HEK293T (cell line): ENCODE measurements at regions not wholly inside any gene's neighbourhood (a gene's known extent, or its start where the extent isn't known, plus 50 kb on each side); places are given as distances from the start of the nearest gene placed in this dataset.

Experiments used
- CTCF ChIA-PET: fragments of 350-600 bp; formaldehyde crosslinking; extraction: SDS; loops from one replicate; lab custom pipeline; 2021; ENCODE audit warnings: antibody characterized with exemption, inconsistent platforms; lab: Yijun Ruan, JAX
- POLR2A ChIA-PET: fragments of 350-600 bp; formaldehyde crosslinking; extraction: SDS; loops from one replicate; lab custom pipeline; 2020; ENCODE audit warnings: antibody characterized with exemption, inconsistent platforms; lab: Yijun Ruan, JAX
- DNase-seq: peaks from one replicate; pipeline ENCODE4 v3.0.0; 2012; ENCODE audit warnings: mixed read lengths; ENCODE audit errors: extremely low spot score
- ARNT ChIP-seq: fragments of 450-650 bp; IDR thresholded peaks from 2 replicates; pipeline ENCODE4 v1.6.1; 2017; ENCODE audit warnings: mild to moderate bottlenecking
- BHLHE40 ChIP-seq: fragments of 450-650 bp; IDR thresholded peaks from 2 replicates; pipeline ENCODE4 v1.6.1; 2016; ENCODE audit warnings: mild to moderate bottlenecking, moderate library complexity, borderline replicate concordance
- CTBP1 ChIP-seq: fragments of 450-650 bp; IDR thresholded peaks from 2 replicates; pipeline ENCODE4 v1.6.1; 2016; ENCODE audit warnings: borderline replicate concordance
- ELF4 ChIP-seq: fragments of 450-650 bp; IDR thresholded peaks from 2 replicates; pipeline ENCODE4 v1.6.1; 2017; ENCODE audit warnings: antibody characterized with exemption
- FOXA1 ChIP-seq: fragments of 450-650 bp; IDR thresholded peaks from 2 replicates; pipeline ENCODE4 v1.6.1; 2016; ENCODE audit warnings: mild to moderate bottlenecking
- FOXK2 ChIP-seq: fragments of 450-650 bp; IDR thresholded peaks from 2 replicates; pipeline ENCODE4 v1.6.1; 2016; ENCODE audit warnings: mild to moderate bottlenecking
- FOXM1 ChIP-seq: fragments of 450-650 bp; IDR thresholded peaks from 2 replicates; pipeline ENCODE4 v1.6.1; 2017; ENCODE audit warnings: mild to moderate bottlenecking, borderline replicate concordance
- HDGF ChIP-seq: fragments of 450-650 bp; IDR thresholded peaks from 2 replicates; pipeline ENCODE4 v1.6.1; 2017; ENCODE audit warnings: antibody characterized with exemption, borderline replicate concordance
- L3MBTL2 ChIP-seq: fragments of 450-650 bp; conservative IDR thresholded peaks from 2 replicates; pipeline ENCODE4 v1.6.1; 2016; ENCODE audit warnings: mild to moderate bottlenecking
- LEF1 ChIP-seq: fragments of 450-650 bp; IDR thresholded peaks from 2 replicates; pipeline ENCODE4 v1.6.1; 2017; ENCODE audit warnings: mild to moderate bottlenecking, borderline replicate concordance
- NFRKB ChIP-seq: fragments of 450-650 bp; IDR thresholded peaks from 2 replicates; pipeline ENCODE4 v1.6.1; 2016; ENCODE audit warnings: mild to moderate bottlenecking, moderate library complexity
- SP1 ChIP-seq: fragments of 450-650 bp; IDR thresholded peaks from 2 replicates; pipeline ENCODE4 v1.6.1; 2017
- SUZ12 ChIP-seq: fragments of 450-650 bp; IDR thresholded peaks from 2 replicates; pipeline ENCODE4 v1.6.1; 2016; ENCODE audit warnings: mild to moderate bottlenecking
- TARDBP ChIP-seq: fragments of 450-650 bp; IDR thresholded peaks from 2 replicates; pipeline ENCODE4 v1.6.1; 2016
- ZNF384 ChIP-seq: fragments of 450-650 bp; IDR thresholded peaks from 2 replicates; pipeline ENCODE4 v1.6.1; 2016
- TF ChIP-seq, protein P1 (sequence below): fragments of 450-650 bp; IDR thresholded peaks from 2 replicates; pipeline ENCODE4 v1.6.1; 2016

DNA sequence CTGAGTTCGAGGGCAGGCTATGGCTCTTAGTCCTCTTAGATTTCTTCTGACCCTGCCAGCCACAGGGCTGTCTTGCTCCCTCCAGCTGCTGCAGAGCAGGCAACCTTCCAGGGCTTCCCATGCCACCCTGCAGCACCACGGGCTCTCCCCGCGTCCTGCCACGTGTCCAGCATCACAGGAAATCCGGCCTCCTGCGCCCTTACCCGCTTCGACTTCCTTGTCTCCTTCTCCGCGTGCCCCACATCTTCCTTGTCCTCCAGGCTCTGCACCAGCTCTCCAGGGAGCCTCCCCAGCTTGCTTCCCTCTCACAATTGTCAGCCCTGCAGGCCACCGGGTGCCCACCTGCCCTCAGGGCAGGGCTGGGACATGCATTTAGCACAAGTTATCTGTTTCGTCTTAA lies 253.5 kb downstream of the DCDC2C start:
- POLR2A ChIA-PET, result no interaction called here
- CTCF ChIA-PET, result no interaction called here
- TF ChIP-seq BHLHE40, result no peak
- no peak for TF ChIP-seq SUZ12
- TF ChIP-seq ZNF384, result no peak
- no peak for TF ChIP-seq FOXM1
- DNase-seq, result no peak

DNA sequence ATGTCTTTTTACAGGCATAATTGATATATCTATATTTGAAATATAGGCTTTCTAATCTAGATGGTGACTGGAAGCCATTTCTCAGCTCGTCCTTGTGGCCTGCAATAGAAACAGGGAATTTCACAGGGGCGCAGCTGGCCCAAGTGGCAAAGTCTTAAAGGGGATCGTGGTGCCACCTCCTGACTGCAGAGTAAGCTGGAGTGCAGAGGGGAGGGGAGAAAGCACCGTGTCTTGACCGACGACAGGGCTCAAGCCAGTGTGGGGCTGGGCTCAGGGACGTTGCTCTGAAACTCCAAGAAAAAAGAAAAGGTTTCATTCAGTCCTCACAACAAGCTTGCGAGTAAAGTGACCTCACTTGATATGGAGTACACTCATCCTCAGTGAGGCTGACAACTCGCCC lies 255.1 kb downstream of the DCDC2C start:
- CTCF ChIA-PET, result no interaction called here
- TF ChIP-seq FOXK2, result no peak
- no peak for TF ChIP-seq HDGF
- no peak for TF ChIP-seq LEF1
- TF ChIP-seq FOXM1, result no peak
- TF ChIP-seq NFRKB, result no peak
- TF ChIP-seq FOXA1, result no peak
- no peak for TF ChIP-seq SUZ12
- TF ChIP-seq ARNT, result no peak
- TF ChIP-seq, protein P1, sequence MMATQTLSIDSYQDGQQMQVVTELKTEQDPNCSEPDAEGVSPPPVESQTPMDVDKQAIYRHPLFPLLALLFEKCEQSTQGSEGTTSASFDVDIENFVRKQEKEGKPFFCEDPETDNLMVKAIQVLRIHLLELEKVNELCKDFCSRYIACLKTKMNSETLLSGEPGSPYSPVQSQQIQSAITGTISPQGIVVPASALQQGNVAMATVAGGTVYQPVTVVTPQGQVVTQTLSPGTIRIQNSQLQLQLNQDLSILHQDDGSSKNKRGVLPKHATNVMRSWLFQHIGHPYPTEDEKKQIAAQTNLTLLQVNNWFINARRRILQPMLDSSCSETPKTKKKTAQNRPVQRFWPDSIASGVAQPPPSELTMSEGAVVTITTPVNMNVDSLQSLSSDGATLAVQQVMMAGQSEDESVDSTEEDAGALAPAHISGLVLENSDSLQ, result no peak
- no peak for TF ChIP-seq CTBP1
- no peak for TF ChIP-seq BHLHE40
- no peak for TF ChIP-seq ZNF384
- no peak for TF ChIP-seq ELF4
- TF ChIP-seq SP1, result no peak
- TF ChIP-seq TARDBP, result no peak
- no peak for DNase-seq
- POLR2A ChIA-PET, result no interaction called here

DNA sequence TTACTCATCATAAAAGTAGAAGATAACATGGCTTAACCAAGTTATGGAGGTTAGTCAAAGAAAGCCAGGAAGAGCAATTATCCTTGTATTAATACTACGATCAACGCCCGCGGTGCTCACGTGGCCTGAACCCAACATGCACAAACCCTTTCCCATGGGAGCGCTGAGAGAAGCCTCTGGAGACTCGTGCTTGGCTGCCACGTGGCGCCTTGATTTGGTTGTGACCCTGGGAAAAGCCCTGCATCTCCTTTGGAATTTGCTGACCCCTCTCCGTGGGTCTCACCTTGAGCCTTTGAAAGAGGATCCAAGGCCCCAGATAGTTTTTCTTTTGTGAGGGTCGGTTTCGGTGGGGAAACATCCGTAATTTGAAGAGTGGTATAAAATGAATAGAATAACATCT lies 255.6 kb downstream of the DCDC2C start:
- ChIA-PET CTCF (interaction anchor here (0.6 to 0.9 kb wide), 6 partner anchors 23 to 1928 kb away, joined by 3 to 6 read pairs (median 4); no protein-coding TSS in a partner anchor), POLR2A (no interaction called here)
- TF ChIP-seq ARNT, result no peak
- no peak for TF ChIP-seq HDGF
- no peak for TF ChIP-seq TARDBP
- no peak for TF ChIP-seq L3MBTL2
- TF ChIP-seq, protein P1, result no peak
- no peak for TF ChIP-seq CTBP1
- DNase-seq, result no peak

DNA sequence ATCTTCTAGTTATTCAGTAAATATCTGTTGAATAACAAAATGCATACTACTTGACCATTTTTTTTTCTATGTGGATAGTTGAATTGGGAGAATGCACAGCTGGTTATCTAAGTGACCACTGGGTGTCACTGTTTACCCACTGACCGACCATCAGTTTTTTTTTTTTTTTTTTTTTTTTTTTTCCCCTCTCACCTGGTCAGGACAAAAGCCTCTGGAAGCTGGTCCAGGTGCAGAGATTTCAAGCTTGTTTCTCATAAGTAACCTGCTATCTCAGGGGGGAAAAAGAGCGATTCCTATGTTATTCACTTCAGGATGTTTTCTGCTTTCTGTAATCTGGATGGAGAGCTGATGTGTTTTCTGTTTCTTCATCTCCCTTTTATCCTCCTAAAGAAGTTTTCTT lies 256.0 kb downstream of the DCDC2C start:
- TF ChIP-seq ZNF384 (peak; percentile 96), ELF4 (no peak)
- POLR2A ChIA-PET, result no interaction called here
- CTCF ChIA-PET, result interaction anchor here (0.6 to 0.9 kb wide), 7 partner anchors 9 to 1928 kb away, joined by 3 to 6 read pairs (median 3); no protein-coding TSS in a partner anchor
- DNase-seq, result peak; percentile 31

DNA sequence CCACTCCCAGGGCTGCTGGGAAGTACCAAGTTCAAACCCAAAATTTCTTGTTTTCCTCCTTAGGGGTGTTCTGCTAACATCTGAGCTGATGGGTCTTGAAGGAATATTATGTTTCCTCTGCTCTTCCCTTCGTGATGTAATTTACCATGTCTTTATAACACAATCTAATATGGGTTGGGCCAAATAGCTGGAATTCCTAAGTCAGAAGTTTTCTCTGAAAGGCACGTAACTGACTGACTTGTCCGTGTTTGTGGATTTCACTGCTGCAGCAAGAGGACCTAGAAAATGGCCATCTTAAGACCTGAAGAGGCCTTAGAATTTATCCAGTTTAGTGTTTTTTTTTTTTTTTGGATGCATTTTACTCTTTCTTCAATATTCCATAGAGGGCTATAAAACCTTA lies 256.7 kb downstream of the DCDC2C start:
- ChIA-PET POLR2A (no interaction called here), CTCF (interaction anchor here (0.6 to 0.7 kb wide), 2 partner anchors 10 to 192 kb away, joined by 3 read pairs; no protein-coding TSS in a partner anchor)
- TF ChIP-seq, protein P1, result no peak
- TF ChIP-seq HDGF (no peak), SP1 (no peak), TARDBP (no peak), ZNF384 (no peak), FOXM1 (no peak), BHLHE40 (no peak), NFRKB (no peak), ELF4 (no peak), SUZ12 (no peak), FOXK2 (no peak), ARNT (no peak), LEF1 (no peak), FOXA1 (no peak), L3MBTL2 (no peak), CTBP1 (no peak)
- DNase-seq, result no peak

DNA sequence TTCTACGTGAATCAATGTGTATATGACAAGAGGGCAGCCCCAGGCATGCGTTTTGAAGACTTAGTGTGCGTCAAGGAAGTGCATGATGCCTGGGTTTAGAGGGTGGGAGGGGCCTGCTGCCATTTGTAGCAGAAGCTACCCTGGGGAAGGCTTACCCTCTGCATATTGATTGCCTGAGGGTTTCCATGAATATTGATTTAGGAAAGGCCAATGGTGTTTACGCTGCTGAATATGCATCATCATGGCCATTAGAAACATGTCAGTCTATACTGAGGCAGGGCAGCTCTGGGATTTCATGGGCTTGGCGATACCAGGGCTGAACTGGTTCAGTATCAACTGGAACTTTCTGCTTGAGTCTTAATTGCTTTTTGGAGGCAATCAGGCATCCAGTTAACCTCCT lies 259.3 kb downstream of the DCDC2C start:
- TF ChIP-seq HDGF (no peak), FOXK2 (no peak), CTBP1 (no peak), NFRKB (no peak), ARNT (no peak), LEF1 (no peak), TARDBP (no peak), ELF4 (no peak), SP1 (no peak), BHLHE40 (no peak), FOXM1 (no peak), FOXA1 (no peak), ZNF384 (no peak), L3MBTL2 (no peak)
- POLR2A ChIA-PET, result no interaction called here
- CTCF ChIA-PET, result no interaction called here

DNA sequence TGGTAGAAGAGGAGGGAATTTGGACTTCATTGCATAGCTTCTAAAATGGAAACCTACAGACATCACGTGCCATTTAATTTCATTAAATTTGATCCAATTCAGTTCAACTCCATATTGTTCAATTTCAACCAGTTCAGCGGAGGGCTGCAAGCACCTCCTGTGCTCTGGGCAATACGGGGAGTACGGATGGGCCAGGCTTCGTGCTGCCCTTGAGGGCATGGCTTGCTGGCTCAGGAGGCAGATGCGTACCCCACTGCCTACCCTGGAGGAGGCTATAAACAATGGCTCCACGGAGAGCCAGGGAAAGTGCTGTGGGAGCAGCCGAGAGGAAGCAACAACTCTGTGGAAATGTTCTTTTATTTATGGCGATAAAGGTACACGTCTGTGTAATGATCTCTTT lies 261.8 kb downstream of the DCDC2C start:
- ChIA-PET CTCF (no interaction called here), POLR2A (no interaction called here)
- TF ChIP-seq ARNT (no peak), HDGF (no peak), SP1 (no peak), NFRKB (no peak), SUZ12 (no peak), ELF4 (no peak), CTBP1 (no peak), FOXM1 (no peak), L3MBTL2 (no peak), BHLHE40 (no peak), LEF1 (no peak), ZNF384 (no peak), FOXK2 (no peak), TARDBP (no peak), FOXA1 (no peak)
- TF ChIP-seq, protein P1, result no peak
- DNase-seq, result no peak

More for the DNA sequence above, 259.3 kb downstream of the DCDC2C start:
- DNase-seq, result no peak
